GM19455 (cell line): ENCODE measurements at regions not wholly inside any gene's neighbourhood (a gene's known extent, or its start where the extent isn't known, plus 50 kb on each side); places are given as distances from the start of the nearest gene placed in this dataset.
"Not testable (repeated sequence)": the region's sequence is repeated elsewhere in the genome, so short reads cannot be mapped to it uniquely, and the experiment has no call there.

ENCODE experiments used
- ATAC-seq: cut with Tn5 transposase; IDR thresholded peaks from one replicate; pipeline ENCODE4 v1.9.1; 2021; ENCODE audit not compliant: unreplicated experiment

DNA sequence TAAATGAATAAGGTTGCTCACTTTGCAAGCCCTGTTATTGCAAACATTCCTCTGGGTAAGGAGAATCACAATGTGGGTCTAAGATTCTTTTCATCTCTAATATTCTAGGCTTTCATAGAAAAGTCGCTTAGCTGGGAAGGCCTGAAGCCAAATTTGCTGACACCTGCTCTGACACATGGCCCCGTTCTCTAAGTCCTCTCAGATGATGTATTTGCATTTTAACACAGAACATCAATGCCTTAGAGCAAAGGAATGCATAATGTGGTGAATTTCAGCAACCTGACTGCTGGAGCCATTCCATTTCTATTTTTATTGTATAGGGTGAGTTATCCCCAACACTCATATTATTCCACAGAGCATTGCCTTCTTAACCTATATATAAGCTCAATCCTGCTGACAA, 682.1 kb upstream of the NRP1 start:
- ATAC-seq: no peak

DNA sequence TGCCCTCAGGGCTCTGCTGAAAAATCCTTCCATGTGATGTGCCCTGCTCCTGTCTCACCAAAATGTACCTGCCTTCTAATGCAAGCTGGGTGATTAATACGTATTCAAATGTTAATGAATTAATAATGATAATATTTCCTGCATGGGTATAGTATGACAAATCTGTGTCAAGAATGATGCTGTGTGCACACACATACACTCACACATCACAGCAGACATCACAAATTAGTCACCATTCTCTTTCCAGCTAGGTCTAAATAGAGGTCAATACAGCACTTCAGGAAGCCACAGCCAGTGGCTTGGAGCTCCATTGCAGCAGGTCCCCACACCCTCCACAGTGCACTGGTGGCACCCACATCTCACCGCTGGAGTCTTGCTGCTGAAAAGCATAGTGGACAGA, 681.2 kb upstream of the NRP1 start:
- ATAC-seq: no peak

DNA sequence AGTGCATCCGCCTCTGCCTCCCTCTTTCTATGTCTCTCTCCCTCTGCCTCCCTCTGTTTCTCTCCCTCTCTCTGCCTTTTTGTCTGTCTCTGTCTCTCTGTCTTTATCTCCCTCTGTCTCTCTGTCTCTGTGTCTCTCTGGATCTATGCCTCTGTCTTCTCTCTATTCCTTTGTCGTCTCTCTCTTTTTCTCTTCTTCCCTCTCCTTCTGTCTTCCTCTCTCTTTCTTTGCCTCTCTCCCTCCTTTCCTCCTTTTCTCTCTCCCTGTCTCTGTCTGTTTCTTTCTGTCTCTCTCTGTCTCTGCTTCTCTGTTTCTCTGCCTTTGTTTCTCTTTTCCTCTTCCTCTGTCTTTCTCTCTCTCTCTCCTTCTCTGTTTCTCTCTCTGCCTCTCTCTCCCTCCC, 678.8 kb upstream of the NRP1 start:
- ATAC-seq: no peak

DNA sequence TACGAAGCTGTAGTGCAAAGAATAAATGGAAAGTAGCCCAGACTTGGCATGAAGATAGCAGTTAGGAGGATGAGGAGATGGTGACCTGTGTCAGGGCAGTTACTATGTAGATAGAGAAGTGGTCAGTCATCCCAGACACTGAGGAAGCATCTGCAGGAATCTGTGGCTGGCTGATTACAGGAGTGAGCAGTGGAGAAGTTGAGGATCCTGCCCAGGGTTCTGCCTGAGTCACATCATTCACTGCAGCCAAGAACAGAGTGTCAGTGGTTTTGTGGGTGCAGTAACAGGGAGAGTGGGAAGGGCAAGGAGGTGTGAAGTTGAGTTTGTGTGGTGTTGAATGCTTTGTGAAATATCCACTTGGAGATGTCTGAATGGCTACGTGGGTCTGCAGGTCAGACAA, 676.4 kb upstream of the NRP1 start:
- ATAC-seq: no peak

DNA sequence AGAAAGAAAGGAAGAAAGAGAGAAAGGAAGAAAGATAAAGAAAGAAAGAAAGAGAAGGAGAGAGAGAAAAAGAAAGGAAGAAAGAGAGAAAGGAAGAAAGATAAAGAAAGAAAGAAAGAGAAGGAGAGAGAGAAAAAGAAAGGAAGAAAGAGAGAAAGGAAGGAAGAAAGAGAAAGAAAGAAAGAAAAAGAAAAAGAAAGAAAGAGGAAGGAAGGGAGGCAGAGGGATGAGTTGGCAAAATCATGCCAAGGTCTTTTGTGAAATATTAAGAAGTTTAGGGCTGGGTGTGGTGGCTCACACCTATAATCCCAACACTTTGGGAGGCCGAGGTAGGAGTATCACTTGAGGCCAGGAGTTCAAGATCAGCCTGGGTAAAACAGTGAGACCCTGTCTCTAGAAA, 675.8 kb upstream of the NRP1 start:
- ATAC-seq: not testable (repeated sequence)

DNA sequence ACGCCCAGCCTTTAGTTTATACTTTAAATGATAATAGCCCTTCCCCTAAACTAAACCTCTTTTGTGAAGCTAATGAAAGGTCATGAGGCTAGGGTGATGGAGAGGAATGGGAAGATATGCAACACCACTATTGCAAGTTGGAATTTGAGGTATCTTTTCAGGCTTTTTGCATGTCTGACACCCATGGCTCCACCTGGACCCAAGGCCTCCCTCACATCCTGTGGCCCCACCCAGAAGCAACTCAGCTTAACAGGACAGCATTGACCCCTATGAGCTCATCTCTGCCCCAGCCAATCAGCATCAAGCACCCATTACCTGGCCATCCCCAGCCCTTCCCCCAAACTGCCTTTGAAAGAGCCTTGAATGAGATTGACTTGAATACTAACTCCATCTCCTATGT, 674.2 kb upstream of the NRP1 start:
- ATAC-seq: no peak

DNA sequence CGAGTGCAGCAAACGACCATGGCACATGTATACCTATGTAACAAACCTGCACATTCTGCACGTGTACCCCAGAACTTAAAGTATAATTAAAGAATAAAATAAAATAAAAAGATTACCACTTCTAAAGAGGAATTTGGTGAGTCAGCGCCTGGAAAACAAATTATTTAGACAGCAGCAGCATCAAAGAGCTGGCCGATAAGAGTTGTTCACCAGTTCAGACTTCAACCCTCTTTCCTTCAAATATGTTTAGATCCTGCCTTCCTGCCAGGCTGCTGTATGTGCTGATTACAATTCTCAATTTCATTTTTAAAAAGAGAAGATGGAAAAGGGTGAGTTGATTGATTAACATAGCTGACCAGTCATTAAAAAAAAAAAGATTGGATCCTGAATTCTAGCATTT, 672.0 kb upstream of the NRP1 start:
- no peak for ATAC-seq

DNA sequence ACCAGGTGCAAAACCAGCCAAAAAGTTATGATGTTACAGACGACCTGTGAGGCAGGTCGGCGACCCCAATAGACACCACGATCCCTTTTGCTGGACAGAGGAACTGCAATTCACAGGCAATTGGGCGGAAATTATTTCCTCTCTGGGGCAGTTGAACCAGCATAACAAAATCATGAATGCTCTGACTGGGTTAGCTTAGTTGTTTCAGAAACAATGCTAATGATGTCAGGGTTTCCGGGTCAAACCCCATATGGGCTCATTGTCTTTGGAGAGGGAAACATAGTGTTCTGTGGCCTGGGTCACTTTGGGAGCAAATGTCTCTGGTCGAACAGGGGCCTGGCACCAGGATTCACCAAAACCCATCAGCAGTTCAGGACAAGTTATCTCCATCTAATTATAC, 669.1 kb upstream of the NRP1 start:
- no peak for ATAC-seq

DNA sequence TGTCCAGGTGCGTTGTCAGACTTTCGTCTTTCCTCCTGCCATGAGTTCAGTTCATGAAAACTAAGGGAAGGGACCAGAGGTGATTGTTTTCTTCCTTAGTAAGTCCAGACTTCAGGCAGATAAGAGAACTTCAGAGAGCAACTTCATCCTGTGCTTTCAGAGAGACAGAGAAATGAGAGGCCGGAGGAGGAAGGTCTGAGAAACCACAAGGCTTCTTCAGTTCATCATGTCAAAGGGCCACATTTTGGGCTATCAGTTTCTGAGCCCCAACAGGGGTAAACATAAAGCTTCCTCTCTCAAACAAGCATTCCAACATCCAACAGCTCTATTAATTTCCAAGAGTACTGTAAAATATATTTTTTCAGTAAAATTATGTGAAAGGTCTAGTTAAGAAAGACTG, 668.4 kb upstream of the NRP1 start:
- ATAC-seq: no peak

DNA sequence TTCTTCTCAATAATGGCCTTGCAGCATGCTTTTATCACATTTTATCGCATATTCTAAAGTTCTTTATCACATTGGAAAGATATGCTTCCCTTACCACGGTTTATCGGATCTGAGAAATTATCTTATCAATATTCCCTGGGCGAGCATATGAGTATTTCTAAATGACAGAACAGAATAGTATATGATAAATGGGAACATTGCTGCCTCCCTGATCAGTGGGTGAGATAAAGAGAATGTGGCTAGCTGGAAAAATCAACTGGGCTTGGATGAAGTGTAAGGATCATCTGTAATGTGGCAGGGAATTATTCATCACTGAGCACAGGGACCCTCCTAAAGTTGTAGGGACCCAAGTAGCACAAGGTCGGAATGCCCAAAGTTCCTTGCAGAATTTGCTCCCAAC, 667.4 kb upstream of the NRP1 start:
- no peak for ATAC-seq

DNA sequence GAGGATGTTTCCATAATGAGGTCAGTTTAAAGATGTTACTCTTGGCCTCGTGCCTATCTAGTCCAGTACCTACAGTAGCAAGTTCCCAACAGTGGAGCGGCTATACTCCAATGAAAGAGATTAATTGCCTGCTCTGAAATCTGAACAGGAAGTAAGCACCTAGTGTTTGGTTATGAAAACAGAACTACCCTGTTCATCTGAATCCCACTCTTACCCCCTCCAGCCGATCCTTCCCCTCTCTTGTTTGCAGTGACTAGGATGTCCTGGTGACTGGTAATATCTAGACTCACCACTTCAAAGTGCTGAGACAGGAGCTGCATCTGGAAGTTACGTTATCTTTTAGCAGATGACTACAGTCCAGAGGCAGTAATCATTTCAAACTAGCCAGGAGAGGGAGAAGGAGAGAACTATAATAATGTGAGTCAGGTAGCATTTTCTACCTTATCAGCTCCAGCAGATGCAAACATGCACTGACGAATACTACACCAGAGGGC, 666.7 kb upstream of the NRP1 start:
- no peak for ATAC-seq

DNA sequence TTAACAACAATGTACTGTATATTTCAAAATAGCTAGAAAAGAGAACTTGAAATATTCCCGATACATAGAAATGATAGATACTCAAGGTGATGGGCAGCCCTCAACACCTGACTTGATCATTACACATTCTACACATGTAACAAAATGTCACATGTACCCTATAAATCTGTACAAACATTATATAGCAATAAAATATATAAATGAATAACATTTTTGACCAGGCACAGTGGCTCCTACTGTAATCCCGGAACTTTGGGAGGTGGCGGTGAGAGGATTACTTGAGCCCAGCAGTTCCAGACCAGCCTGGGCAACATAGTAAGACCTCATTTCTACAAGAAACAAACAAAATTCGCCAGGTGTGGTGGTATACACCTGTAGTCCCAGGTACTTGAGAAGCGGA, 659.5 kb upstream of the NRP1 start:
- ATAC-seq: no peak

DNA sequence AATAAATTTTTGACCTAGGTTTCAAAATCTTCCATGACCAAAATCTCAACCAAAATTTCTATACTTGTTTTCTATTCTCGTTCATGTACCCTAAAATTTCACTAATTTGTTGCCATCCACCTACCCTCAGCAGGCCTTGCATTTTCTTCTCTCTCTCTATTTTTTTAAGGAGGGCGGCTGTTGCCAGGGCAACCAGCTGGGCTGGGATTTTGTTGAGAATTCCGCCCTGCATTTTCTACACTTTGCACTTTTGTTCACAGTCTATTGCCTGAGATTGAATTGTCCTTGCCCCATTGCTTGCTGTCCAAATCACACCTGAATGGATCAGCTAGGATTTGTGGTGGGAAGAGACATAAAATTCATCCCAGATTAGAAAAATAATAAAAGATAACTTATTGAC, 657.5 kb upstream of the NRP1 start:
- ATAC-seq: no peak

DNA sequence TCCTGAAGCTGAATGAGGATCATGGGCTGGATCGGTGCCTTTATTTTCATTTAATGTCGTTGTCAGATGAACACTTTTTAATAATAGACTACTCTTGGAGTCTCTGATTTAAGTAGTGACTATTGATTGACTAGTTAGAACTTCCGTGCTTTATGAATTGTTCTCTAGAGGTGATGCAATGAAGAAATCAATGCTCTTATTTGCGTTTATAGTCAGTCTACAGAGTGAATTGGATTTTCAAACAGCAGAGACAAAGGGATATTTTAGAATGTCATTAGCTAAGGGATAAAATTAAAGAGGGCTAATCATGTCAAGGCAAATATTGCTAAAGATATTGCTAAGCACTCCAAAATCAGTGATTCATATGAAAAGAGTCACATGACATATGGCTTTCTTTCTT, 652.0 kb upstream of the NRP1 start:
- ATAC-seq: no peak

DNA sequence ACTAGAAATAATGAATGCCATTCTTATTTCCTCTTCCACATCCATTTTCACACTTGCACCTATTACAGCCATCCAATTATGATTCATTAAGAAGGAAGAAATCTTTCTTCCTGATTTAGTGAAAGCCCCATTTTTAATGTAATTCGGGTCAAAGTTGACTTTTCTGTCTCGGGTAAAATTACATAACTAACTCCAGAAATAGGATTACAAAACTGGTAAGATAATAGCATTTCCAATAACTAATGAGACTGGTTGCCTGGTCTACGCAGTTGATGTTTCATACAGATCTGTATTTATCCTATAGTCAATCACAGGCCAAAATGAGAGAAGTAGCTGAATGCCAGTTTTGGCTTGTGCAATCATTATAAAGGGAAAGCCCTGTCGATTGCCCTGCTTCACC, 651.5 kb upstream of the NRP1 start:
- ATAC-seq: no peak

DNA sequence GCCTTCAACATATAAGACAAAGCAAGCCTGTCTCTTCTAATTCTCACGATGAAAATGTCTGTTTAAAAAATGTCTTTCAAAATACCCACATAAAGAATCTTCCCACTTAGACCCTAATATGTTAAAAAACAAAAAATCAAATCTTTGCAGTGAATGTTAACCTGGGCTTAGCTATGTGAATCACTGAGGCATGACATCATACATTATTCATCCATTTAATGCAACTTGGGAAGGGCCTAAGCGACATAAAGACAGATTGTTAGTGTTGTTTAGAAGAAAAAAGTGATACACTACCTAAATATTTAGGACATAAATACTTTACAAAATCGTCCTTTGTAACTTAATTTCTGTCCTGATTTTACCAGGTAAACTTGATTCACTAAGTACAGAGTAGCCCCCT, 648.5 kb upstream of the NRP1 start:
- no peak for ATAC-seq

DNA sequence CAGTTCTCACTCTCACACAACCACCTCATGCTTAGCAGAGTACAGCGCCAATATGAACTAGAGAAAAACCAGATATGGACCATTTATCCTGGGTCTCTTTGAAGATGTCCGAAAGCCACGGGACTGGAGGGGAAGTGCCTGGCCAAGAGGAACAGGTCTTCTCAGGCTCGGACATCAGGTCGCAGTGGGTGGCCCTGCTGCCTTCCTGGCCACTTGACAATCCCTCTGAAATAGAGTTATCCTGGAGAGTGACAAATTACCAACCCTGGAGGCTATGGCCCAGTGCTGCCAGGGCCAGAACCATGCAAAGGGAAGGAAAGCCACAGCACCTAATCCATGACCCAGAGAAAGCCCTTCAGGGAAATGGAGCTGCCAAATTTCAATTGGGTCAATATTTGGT, 646.8 kb upstream of the NRP1 start:
- ATAC-seq: no peak

DNA sequence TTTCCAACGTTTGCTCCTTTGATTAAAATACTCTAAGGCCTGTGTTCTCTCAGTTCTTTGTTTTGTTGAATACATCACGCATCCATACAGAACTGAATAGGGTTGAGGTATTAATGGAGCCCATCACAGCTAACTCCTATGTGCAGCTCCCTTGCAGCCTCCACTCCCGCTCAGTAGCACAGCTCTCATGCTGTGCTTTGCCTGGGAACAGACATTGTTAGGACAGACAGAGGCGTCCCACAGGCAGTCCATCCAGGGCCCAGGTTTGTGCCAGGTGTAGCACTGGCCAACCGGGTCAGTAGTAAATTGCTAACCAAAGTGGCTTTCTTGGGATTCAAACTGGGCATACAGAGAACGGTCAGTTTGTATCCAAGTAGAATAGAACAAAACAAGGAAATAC, 644.7 kb upstream of the NRP1 start:
- ATAC-seq: no peak

DNA sequence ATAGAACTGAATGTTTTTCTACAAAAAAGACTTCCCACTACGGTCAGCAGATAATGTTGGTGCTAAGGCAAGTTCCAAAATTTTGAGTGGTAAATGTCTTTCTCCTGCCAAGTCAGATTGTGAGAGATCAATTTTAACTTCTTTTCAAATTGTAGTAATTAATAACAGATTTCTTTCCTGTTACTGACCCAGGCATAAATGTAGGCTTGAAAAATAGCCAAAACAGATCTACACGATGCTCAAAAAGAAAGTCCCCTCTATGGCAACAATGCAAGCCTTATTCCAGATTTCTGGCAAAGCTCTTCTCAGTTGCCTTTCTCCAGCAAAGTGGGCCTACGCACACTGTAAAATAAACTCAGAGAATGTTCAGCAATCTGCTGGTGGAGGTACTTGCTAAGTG, 641.0 kb upstream of the NRP1 start:
- ATAC-seq: no peak

DNA sequence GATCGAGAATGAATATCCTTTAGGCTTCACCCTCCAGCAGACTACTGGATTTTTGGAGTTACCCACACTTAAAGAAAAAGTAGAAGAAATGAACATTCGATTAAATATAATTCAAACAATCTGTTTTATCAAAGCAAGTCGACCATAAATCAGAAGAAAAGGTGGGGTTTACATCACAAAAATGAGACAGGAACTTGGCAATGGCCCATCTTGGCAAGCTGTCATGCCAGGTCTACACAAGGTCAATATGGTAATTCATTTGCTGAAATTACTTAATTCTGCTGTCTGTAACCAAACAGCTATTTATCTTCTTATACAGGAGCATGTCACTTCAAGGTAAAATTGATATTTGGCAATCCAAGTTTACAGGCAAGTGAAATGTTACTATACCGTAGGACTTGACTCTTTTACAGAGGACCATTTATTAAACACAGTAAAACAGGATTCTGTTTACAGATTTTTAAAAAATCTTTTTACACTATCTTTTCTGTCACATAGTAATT, 640.6 kb upstream of the NRP1 start:
- no peak for ATAC-seq

DNA sequence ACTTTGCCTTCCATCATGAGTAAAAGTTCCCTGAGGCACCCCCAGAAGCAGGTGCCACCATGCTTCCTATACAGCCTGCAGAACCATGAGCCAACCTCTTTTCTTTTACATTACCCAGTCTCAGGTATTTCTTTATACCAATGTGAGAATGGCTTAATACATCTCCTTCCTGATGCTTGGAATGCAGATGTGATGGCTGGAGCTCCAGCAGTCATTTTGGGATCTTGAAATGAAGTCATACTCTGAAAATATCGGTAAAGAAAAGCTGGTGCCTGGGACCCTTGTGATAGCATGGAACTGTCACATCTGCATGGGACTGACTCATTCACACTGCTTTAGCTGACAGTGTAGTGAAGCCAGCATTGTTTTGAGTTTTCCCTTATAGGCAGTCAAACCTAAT, 634.5 kb upstream of the NRP1 start:
- ATAC-seq: no peak

DNA sequence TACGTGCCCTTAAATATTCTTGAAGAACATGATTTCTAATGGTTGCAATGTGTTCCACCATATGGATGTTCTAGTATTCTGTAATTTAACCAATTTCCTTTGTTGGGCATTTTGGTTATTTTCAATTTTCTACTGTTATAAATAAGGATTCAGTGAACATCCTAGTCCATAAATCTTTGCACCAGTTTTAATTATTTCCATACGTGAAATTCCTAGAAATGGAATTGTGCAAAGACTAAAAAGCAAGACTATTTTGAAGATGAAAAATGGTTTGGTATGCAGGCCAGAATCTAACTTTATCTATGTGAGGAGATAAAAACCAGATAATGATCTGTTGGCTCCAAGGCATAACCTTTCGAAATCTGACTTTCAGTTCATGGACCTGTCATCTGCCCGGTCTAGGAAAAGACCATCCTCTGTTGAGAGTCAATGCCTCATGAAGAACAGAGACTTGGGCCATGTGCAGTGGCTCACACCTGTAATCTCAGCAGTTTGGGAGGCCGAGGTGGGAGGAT, 633.2 kb upstream of the NRP1 start:
- ATAC-seq: no peak

DNA sequence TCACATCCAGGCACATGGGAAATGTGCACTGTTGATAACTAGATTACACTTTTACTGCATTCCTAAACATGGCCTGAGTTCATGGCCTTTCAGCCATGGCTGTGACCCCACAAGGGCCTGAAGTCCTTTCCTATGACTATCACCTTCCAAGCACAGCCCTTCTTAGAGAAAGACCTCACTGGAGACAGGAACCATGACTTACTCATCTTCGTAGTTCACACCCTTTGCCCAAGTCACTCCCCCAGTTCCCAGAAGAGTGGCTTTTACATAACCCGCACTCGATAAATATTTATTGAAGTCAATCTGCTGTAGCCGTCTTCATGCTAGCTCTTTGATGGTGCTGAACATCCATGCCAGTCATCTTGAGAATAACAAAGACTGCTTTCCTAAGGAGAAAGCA, 632.5 kb upstream of the NRP1 start:
- no peak for ATAC-seq
